ENCODE measurements at regions not wholly inside any gene's neighbourhood (a gene's known extent, or its start where the extent isn't known, plus 50 kb on each side); places are given as distances from the start of the nearest gene placed in this dataset.

- TF ChIP-seq CTCF (IDR thresholded peaks at IDR 0.05) (no peak), POLR2A (IDR thresholded peaks at IDR 0.05) (no peak)
Observed at GRCh38 chr2:146608490-146608889, 1236.3 kb upstream of the ACVR2A start.
